LNCAP (cell line): ENCODE measurements at regions not wholly inside any gene's neighbourhood (a gene's known extent, or its start where the extent isn't known, plus 50 kb on each side); places are given as distances from the start of the nearest gene placed in this dataset.

Experiments used
- TF ChIP-seq, protein P1 (sequence below): fragments of 450-650 bp; IDR thresholded peaks from 2 replicates; pipeline ENCODE4 v1.5.1; 2017; ENCODE audit warnings: mild to moderate bottlenecking

DNA sequence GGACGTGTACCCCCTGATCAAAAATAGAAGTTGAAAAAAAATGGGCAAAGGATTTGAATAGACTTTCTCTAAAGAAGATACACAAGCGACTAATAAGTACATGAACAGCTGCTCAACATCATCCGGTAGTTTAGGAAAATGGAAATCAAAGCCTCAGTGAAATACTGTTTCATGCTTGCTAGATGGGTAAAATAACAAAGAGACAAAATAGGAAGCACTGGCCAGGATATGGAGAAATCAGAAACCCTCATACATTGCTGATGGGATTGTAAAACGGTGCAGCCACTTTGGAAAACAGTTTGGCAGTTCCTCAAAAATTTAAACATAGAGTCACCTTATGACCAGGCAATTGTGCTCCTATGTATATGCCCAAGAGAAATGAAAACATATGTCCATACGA is 65.0 kb upstream of the SUB1 start:
- TF ChIP-seq, protein P1, sequence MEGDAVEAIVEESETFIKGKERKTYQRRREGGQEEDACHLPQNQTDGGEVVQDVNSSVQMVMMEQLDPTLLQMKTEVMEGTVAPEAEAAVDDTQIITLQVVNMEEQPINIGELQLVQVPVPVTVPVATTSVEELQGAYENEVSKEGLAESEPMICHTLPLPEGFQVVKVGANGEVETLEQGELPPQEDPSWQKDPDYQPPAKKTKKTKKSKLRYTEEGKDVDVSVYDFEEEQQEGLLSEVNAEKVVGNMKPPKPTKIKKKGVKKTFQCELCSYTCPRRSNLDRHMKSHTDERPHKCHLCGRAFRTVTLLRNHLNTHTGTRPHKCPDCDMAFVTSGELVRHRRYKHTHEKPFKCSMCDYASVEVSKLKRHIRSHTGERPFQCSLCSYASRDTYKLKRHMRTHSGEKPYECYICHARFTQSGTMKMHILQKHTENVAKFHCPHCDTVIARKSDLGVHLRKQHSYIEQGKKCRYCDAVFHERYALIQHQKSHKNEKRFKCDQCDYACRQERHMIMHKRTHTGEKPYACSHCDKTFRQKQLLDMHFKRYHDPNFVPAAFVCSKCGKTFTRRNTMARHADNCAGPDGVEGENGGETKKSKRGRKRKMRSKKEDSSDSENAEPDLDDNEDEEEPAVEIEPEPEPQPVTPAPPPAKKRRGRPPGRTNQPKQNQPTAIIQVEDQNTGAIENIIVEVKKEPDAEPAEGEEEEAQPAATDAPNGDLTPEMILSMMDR: no peak

GRCh38 chr5:32519508-32519907 is 65.8 kb upstream of the SUB1 start:
- TF ChIP-seq, protein P1: no peak

- TF ChIP-seq, protein P1: no peak
Measured at GRCh38 chr5:32514806-32515205, 70.3 kb upstream of the ZFR start.

DNA sequence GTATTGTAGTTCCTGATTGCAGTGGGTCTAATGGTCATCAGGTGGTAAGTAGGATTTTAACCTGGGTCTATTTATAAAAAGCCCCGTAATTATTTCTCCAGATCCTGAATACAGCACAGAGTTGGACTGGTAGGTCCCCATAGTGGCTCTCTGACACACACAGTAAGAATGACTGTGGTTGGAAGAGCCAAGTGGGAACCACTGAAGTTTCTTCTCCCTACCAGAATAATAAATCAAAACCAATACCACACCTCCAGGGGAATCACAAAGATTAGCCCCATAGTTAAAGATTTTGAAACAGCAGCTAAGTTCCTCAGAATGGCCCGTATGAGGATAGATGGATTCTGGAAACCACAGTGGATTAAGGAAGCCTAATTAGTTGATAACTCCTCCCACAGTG is 68.4 kb upstream of the ZFR start:
- TF ChIP-seq, protein P1: no peak

DNA sequence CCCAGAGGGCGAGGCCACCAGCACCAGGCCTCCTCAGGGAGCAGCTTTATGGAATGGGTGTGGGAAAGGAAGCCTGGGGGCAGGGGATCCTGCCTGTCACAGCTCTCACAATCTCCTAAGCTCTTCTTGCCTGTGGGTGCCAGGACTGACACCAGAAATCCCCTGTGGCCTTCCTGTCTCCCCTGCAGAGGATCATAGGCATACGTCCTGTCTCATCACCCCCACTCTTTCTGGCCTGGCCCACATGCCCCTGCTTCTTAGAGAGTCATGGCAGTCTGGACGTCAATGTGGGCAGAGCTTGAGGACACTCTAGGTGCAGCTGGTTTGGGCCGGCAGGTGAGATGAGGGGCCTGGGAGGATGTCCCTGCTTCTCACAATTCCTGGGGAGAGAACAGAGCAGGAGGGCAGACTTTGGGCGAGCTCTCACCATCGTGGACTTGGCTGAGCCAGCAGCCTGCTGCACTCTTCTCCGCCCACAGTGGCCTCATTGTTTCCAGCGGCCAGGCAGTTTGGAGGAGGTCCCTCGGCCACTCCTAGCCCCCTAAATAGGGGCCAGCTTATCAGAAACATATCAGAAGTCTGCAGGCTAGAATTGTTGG is 67.3 kb upstream of the ZFR start:
- TF ChIP-seq, protein P1: no peak

GRCh38 chr5:32510860-32511259 is 66.3 kb upstream of the ZFR start:
- TF ChIP-seq, protein P1: no peak

DNA sequence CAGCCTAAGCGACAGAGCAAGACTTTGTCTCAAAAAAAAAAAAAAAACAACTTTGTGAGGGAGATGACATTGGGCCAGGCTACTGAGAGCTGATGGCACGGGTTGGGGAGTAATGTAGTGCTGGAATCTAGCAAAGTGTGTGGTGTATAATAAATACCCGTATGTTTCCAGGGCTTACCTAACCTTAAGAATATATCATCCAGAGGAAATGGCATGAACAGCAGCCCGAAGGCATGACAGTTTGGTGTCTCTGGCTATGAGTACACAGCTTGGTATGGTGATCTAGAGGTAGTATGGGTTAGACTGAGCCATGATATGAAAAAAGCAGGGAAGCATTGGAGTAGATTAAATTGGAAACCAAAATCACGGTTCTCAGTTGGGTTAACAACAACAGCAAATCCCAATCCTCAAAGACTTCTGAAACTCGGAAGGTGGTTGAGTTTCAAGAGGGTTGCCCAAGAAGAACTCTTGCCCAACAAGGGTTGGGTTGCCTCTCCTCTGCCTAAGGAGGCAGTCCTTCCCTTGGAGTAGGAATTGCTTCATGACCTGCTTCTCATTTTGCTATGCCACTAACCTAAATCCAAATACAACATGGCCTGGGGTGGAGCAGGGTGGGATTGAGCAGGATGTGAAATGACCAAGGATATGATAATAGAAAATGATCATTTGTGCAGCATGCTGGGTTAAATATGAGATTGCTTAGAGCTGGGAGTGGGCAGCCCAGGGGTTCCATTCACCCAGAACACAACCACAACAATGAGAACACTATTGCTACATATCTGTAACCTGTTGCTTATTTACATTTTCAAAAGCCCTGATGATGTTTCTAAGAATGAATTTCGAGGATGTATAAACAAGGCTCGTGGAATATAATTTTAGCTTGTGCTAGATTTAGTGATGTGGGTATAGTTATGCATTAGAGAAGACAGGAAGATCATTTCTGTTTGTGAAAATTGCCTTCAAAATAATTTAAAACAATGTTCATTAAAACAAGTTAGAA is 64.6 kb upstream of the ZFR start:
- TF ChIP-seq, protein P1: no peak
